Naive thymus-derived CD8-positive, alpha-beta T cell (primary cell): ENCODE measurements at regions not wholly inside any gene's neighbourhood (a gene's known extent, or its start where the extent isn't known, plus 50 kb on each side); places are given as distances from the start of the nearest gene placed in this dataset.
A peak's percentile ranks its signal among the peaks of the same experiment; 100 is the strongest.

Experiments
- ATAC-seq, 2 donors: fragments of 150-1000 bp; cut with Tn5 transposase in 1 of 2; sonication (Bioruptor Pico), chemical (Tn5 transposase) in 1 of 2; 1 replicate in 1 of 2; 2 replicates in 1 of 2; pipeline ENCODE4 v1.10.0; 2021; ENCODE audit warnings: mild to moderate bottlenecking in 2 of 2, moderate library complexity in 2 of 2
- POLR2A ChIA-PET: fragments of 350-600 bp; sonication (Branson Sonifier 250); formaldehyde crosslinking; loops from one replicate; lab custom pipeline; 2021; ENCODE audit warnings: antibody characterized with exemption; lab: Charles Lee
- DNase-seq, 10 donors: peaks; one replicate each; pipeline versions ENCODE4 v3.0.0 to v3.0.0-alpha.2; 2020 to 2022
- H3K27ac Mint-ChIP-seq, 10 donors: one replicate each; pipeline ENCODE4 v1.8.0; 2020 to 2022; ENCODE audit warnings: mild to moderate bottlenecking in 10 of 10, mixed read lengths in 10 of 10, moderate library complexity in 4 of 10, inconsistent platforms in 1 of 10
- H3K27me3 Mint-ChIP-seq, 5 donors: one replicate each; pipeline ENCODE4 v1.8.0; 2021 to 2022; ENCODE audit warnings: mixed read lengths in 5 of 5
- H3K36me3 Mint-ChIP-seq, 3 donors: one replicate each; pipeline ENCODE4 v1.8.0; 2020 to 2022; ENCODE audit warnings: mixed read lengths in 3 of 3, mild to moderate bottlenecking in 2 of 3, inconsistent platforms in 1 of 3
- H3K4me1 Mint-ChIP-seq, 4 donors: one replicate each; pipeline ENCODE4 v1.8.0; 2021 to 2022; ENCODE audit warnings: mixed read lengths in 4 of 4
- H3K4me3 Mint-ChIP-seq, 10 donors: one replicate each; pipeline ENCODE4 v1.8.0; 2020 to 2022; ENCODE audit warnings: mild to moderate bottlenecking in 10 of 10, mixed read lengths in 10 of 10, moderate library complexity in 6 of 10, inconsistent platforms in 1 of 10
- H3K9me3 Mint-ChIP-seq, 9 donors: one replicate each; pipeline ENCODE4 v1.8.0; 2020 to 2022; ENCODE audit warnings: mixed read lengths in 9 of 9, mild to moderate bottlenecking in 3 of 9, inconsistent platforms in 1 of 9, moderate library complexity in 1 of 9

DNA sequence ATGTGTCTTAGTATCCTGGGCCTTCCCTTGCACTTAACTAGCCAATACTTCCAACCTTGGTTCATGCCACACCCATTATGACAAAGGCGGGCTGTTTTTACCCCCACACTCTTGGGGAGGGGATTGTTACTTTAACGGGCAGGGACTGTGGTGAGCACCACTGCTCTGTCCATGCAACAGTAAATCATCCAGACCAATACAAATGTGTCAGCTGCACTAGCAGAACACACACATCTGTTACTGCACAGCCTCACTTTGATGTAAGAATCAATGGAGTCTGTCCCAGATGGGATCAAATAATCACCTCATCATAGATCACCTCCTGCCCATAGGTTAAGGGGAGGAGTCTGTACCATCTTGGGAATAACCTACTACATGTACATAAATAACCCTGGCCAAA, 58.1 kb downstream of the NPAP1 start:
- no peak overlapping the region for H3K4me3 Mint-ChIP-seq
- POLR2A ChIA-PET: no interaction called here
- H3K36me3 Mint-ChIP-seq: no peaks in the 10 kb centered on the region
- H3K27ac Mint-ChIP-seq: no peak overlapping the region
- no peak for DNase-seq
- H3K27me3 Mint-ChIP-seq: no peaks in the 10 kb centered on the region
- ATAC-seq: no peak
- no peaks in the 10 kb centered on the region for H3K4me1 Mint-ChIP-seq
- H3K9me3 Mint-ChIP-seq: peaks cover 0 to 23% (median 7%) of the 10 kb centered on the region in 9 donors

DNA sequence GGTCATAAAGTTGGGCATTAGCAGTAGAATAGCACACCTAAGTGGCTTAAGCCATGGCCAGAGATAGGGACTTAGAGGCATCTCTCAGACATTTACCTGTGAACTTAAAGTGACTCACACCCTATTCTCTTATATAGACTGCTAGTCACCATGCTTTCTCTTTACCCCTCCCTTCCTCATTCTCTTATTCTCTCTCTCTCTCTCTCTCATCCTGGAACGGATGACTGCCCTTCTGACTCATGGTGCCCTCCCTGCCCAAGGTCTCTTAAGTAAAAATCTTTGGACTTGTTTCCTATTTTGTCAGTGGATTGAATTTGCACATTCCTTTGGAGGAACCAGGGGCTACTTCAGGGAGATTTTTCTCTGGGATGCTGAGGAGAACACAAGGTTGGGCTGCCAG, 58.8 kb downstream of the NPAP1 start:
- POLR2A ChIA-PET: no interaction called here
- H3K27ac Mint-ChIP-seq: no peak overlapping the region
- DNase-seq (no peak), ATAC-seq (no peak)
- no peaks in the 10 kb centered on the region for H3K4me1 Mint-ChIP-seq
- H3K9me3 Mint-ChIP-seq: peaks cover 0 to 28% (median 9%) of the 10 kb centered on the region in 9 donors
- H3K27me3 Mint-ChIP-seq: no peaks in the 10 kb centered on the region
- H3K36me3 Mint-ChIP-seq: no peaks in the 10 kb centered on the region
- no peak overlapping the region for H3K4me3 Mint-ChIP-seq

DNA sequence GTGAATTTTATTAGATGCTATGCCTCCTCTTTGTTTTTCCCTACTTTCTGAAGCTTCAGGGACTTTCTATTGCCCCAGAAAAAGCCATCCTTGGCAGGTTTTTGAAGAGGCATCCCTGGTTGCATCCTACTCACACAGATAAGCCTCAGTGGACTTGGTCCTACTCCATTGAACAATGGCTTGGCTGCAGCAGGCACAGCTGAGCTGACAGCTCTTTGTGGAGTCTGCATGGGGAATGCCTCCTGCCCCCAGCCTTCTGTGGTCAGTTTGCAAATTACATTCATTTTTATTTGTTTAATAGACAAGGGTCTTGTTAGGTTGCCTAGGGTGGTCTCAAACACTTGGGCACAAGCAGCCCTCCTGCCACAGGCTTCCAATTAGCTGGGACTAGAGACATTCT, 69.7 kb downstream of the NPAP1 start:
- no peak for ATAC-seq

DNA sequence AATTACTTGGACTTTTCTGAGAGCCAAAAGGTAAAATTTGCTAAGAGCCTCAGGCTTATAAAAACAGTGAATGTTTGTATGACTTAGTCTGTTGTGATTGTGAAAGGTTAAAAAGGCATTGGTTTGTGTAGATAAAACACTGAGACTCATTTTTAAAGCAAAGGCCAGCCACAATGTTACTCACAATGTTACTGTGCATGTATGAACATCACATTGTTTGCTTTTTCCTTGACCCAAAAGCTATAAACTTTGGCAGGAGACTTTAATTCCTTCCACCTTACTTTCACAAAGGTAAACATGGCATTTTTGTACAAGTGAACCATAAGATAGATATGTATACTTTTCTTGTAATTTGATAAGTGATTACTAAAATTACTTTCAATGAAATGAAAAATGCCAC, 70.5 kb downstream of the NPAP1 start:
- Mint-ChIP-seq H3K4me1 (no peaks in the 10 kb centered on the region), H3K27ac (no peak overlapping the region), H3K4me3 (no peak overlapping the region), H3K27me3 (peaks cover 0 to 9% (median 0%) of the 10 kb centered on the region in 5 donors), H3K9me3 (peaks cover 0 to 31% (median 16%) of the 10 kb centered on the region in 9 donors), H3K36me3 (peaks cover 0 to 4% (median 0%) of the 10 kb centered on the region in 3 donors)
- DNase-seq (no peak), ATAC-seq (no peak)
- POLR2A ChIA-PET: no interaction called here

More for the DNA sequence above, 69.7 kb downstream of the NPAP1 start:
- POLR2A ChIA-PET: no interaction called here
- Mint-ChIP-seq H3K4me1 (no peaks in the 10 kb centered on the region), H3K27ac (no peak overlapping the region), H3K36me3 (peaks cover 0 to 4% (median 0%) of the 10 kb centered on the region in 3 donors), H3K4me3 (no peak overlapping the region), H3K9me3 (peaks cover 0 to 33% (median 16%) of the 10 kb centered on the region in 9 donors), H3K27me3 (peaks cover 0 to 9% (median 0%) of the 10 kb centered on the region in 5 donors)
- DNase-seq: no peak

DNA sequence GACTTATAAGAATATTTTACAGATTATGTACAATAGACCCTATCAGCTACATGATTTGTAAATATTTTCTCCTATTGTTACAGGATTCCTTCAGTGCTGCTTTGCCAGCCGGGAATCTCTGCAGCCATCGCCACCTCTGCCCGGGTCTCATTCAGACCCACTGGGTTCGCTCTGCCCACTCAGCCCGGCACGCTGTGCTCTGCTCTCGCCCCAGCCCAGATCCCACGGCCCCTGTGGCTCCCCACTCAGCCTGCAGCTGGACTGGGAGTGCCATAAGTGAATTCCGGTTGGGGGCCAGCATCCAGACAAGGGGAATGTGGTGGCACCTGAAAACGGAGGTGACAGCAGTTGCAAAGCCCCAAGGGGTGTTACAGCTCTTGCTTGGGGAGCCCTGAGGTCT, 71.8 kb downstream of the NPAP1 start:
- Mint-ChIP-seq H3K9me3 (peaks cover 0 to 34% (median 11%) of the 10 kb centered on the region in 9 donors), H3K4me3 (no peak overlapping the region), H3K4me1 (no peaks in the 10 kb centered on the region), H3K27me3 (peaks cover 0 to 9% (median 0%) of the 10 kb centered on the region in 5 donors), H3K36me3 (peaks cover 0 to 4% (median 0%) of the 10 kb centered on the region in 3 donors), H3K27ac (no peak overlapping the region)
- ATAC-seq (no peak), DNase-seq (no peak)
- POLR2A ChIA-PET: no interaction called here

DNA sequence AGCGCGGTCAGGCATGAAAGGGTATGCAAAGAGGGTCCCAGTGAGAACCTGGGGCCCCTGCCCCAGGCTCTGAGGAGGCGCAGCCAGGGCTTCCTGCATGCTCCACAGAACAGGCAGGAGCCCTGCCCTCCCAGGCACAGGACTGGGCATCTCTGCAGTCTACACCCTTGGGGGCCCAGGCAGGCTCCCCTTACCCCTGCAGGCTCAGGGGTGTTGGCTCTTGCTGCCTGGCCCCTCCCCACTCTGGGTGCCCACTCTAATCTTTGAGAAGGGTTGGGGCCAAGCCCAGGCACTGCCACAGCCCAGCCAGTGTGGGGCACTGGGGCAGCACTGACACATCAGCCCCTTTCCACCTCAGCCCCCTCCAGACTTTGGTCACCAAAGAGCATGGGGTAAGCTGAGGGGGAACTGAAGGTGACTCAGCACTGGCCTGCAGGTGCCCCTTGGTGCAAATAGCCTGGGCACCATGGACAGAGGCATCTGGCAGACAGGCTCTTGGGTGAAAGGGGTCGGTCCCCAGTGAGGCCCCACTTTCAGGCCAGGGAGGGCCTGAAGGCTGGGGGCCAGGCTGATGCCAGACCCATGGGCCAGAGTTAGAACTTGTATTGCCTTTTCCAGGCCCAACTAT, 73.4 kb downstream of the NPAP1 start:
- H3K4me3 Mint-ChIP-seq: no peak overlapping the region
- no peak overlapping the region for H3K27ac Mint-ChIP-seq

DNA sequence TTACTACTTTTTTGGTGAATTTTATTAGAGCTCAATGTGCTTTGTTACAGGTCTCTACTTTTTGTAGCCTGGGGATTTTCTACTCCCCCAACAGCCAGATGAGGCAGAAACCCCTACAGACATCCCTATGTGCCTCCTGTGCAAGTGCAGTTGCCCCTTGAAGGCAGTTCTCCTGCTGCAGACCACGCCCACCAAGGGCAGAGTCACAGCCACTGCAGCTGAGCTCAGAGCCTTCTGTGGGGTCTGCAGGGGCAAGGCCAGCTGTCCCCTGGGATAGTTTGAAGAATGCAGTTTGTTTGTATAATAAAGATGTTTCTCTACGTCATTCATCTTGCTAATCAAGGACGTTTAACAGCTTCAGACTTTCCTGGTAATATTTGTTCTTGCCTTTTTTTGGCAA, 76.8 kb downstream of the NPAP1 start:
- no peak for ATAC-seq

More for the DNA sequence above, 73.4 kb downstream of the NPAP1 start:
- no peaks in the 10 kb centered on the region for H3K4me1 Mint-ChIP-seq
- peaks cover 0 to 9% (median 0%) of the 10 kb centered on the region in 5 donors for H3K27me3 Mint-ChIP-seq
- DNase-seq (no peak), ATAC-seq (no peak)
- H3K9me3 Mint-ChIP-seq: peaks cover 0 to 41% (median 11%) of the 10 kb centered on the region in 9 donors
- H3K36me3 Mint-ChIP-seq: peaks cover 0 to 4% (median 0%) of the 10 kb centered on the region in 3 donors
- POLR2A ChIA-PET: no interaction called here

DNA sequence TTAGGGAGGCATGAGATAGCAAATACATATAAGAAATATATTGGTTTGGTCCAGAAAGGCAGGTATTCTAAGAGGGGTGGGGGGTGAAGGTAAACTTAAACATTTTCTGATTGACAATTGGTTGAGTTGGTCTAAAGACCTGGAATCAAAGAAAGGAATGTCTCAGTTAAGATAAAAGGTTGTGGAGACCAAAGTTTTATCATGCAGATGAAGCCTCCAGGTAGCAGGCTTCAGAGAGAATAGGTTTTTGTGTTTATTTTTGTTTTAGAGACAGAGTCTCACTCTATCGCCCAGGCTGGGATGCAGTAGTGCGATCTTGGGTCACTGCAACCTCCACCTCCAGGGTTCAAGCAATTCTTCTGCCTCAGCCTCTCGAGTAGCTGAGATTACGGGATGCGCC, 80.5 kb downstream of the NPAP1 start:
- H3K4me1 Mint-ChIP-seq: no peaks in the 10 kb centered on the region
- H3K27me3 Mint-ChIP-seq: peaks cover 0 to 1% (median 0%) of the 10 kb centered on the region in 5 donors
- ATAC-seq (no peak), DNase-seq (no peak)
- POLR2A ChIA-PET: no interaction called here
- no peak overlapping the region for H3K27ac Mint-ChIP-seq
- H3K9me3 Mint-ChIP-seq: peaks cover 0 to 74% (median 10%) of the 10 kb centered on the region in 9 donors
- H3K4me3 Mint-ChIP-seq: no peak overlapping the region
- peaks cover 0 to 19% (median 0%) of the 10 kb centered on the region in 3 donors for H3K36me3 Mint-ChIP-seq

More for the DNA sequence above, 76.8 kb downstream of the NPAP1 start:
- POLR2A ChIA-PET: no interaction called here
- no peak for DNase-seq
- Mint-ChIP-seq H3K36me3 (peaks cover 0 to 14% (median 0%) of the 10 kb centered on the region in 3 donors), H3K4me3 (no peak overlapping the region), H3K9me3 (peaks cover 0 to 58% (median 13%) of the 10 kb centered on the region in 9 donors), H3K27ac (no peak overlapping the region), H3K27me3 (peaks cover 0 to 9% (median 0%) of the 10 kb centered on the region in 5 donors), H3K4me1 (no peaks in the 10 kb centered on the region)

DNA sequence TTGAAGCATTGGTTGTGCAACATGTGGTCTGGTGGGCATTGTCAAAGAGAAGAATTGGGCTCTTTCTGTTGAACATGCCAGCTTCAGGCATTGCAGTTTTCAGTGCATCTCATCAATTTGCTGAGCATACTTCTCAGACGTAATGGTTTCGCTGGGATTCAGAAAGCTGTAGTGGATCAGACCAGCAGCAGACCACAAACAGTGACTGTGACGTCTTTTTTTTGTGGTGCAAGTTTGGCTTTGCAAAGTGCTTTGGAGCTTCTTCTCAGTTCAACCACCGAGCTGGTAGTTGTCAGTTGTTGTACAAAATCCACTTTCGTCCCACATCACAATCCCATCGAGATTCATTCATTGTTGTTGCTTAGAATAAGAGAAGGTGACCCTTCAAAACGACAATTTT, 84.5 kb downstream of the NPAP1 start:
- Mint-ChIP-seq H3K9me3 (peaks cover 4 to 80% (median 12%) of the 10 kb centered on the region in 9 donors), H3K4me1 (peaks cover 0 to 6% (median 1%) of the 10 kb centered on the region in 4 donors), H3K4me3 (no peak overlapping the region), H3K27me3 (peaks cover 0 to 1% (median 0%) of the 10 kb centered on the region in 5 donors), H3K36me3 (peaks cover 0 to 24% (median 0%) of the 10 kb centered on the region in 3 donors), H3K27ac (no peak overlapping the region)
- ATAC-seq (no peak), DNase-seq (no peak)
- POLR2A ChIA-PET: no interaction called here

DNA sequence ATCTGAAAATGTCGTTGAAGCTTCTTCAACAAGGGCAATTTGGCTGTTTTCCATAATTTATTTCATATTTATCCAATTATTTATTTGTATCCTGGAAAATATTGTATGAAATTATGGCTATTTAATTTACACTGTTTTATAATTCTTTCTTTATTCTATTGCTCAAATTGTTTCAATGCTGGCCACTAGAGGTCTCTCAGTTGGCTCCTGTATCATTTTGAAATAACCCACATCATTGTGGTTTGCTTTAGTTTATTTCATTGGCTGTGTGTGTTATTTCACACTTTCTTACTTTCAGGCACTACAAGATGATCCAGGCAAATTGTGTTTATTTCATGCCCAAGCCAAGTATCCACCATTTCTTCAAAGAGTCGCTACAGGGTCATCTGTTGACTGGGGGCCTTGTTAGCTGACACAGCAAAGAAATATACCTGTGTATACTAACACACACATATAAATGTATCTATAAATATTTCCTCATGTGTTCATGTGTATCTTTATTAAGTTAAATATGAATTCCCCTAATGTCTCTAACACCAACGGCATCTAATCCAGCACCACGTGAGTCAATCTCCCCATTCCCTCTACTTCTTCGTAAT, 86.2 kb downstream of the NPAP1 start:
- peaks cover 0 to 6% (median 1%) of the 10 kb centered on the region in 4 donors for H3K4me1 Mint-ChIP-seq
- peaks cover 0 to 1% (median 0%) of the 10 kb centered on the region in 5 donors for H3K27me3 Mint-ChIP-seq
- H3K4me3 Mint-ChIP-seq: no peak overlapping the region
- ATAC-seq: no peak
- no peak for DNase-seq
- H3K27ac Mint-ChIP-seq: no peak overlapping the region
- POLR2A ChIA-PET: no interaction called here
- peaks cover 0 to 18% (median 0%) of the 10 kb centered on the region in 3 donors for H3K36me3 Mint-ChIP-seq
- peaks cover 6 to 74% (median 13%) of the 10 kb centered on the region in 9 donors for H3K9me3 Mint-ChIP-seq

DNA sequence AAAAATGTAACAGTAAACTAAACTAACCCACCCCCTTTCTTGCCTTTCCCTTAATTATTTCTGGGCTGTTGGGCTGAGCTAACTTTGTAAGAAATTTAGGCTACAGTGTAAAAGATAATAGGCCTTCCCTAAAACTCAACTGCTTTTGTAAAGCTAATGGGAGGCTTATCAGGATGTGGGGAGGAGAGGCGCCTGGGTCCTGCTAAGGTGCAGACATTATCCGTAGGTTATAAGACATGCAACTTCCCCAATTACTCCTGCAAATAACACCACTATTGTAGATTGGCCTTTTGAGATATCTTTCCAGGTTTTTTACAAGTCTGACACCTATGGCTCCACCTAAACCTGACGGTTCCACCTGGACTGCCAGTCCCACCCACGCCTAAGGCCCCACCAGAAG, 88.3 kb downstream of the NPAP1 start:
- H3K4me1 Mint-ChIP-seq: peaks cover 0 to 6% (median 1%) of the 10 kb centered on the region in 4 donors
- POLR2A ChIA-PET: no interaction called here
- H3K27ac Mint-ChIP-seq: no peak overlapping the region
- ATAC-seq (no peak), DNase-seq (no peak)
- peak overlapping the region in 1 of 10 donors; percentile 2 for H3K4me3 Mint-ChIP-seq
- peaks cover 0 to 21% (median 0%) of the 10 kb centered on the region in 3 donors for H3K36me3 Mint-ChIP-seq
- peaks cover 0 to 61% (median 12%) of the 10 kb centered on the region in 9 donors for H3K9me3 Mint-ChIP-seq
- peaks cover 0 to 1% (median 0%) of the 10 kb centered on the region in 5 donors for H3K27me3 Mint-ChIP-seq

DNA sequence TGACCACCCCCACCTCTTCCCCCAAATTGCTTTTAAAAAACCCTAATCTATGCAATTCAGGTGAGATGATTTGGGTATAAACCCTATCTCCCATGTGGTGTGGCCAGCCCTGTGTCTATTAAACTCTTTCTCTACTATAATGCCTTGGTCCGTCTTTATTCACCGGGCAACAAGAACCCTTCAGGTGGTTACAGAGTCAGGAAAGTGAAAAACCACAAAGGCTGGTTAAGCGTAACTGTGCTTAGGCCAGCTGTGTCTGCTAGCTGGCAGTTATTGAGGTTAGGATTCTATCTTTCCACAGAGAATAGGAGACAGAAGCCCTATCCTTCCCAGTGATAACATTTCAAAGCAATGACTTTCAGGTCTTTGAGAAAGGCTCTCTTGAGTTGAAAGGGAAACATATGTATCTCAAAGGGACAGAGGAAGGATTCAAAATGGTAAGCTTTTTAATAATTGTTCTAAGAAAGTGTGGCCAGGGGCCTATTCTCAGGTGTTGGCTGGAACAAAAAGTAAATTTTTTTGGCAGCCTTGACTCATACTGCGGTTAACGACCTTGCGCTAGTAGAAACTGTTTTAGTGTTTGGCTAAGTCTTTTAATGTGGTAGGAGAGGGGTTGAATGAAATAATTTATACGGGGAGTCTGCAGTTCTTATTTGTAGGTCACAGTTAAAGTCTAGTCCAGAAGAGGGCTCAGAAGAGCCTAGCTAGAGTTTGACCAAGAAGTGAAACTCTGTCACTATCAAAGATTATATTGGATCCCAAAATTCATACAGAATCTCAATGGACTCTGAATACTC, 89.0 kb downstream of the NPAP1 start:
- Mint-ChIP-seq H3K36me3 (peaks cover 0 to 26% (median 0%) of the 10 kb centered on the region in 3 donors), H3K27ac (peak overlapping the region in 2 of 10 donors; percentile 23 to 28), H3K27me3 (no peaks in the 10 kb centered on the region), H3K4me3 (peak overlapping the region in 3 of 10 donors; percentile 2 to 23 (median 2)), H3K4me1 (peaks cover 0 to 6% (median 1%) of the 10 kb centered on the region in 4 donors), H3K9me3 (peaks cover 0 to 59% (median 13%) of the 10 kb centered on the region in 9 donors)
- POLR2A ChIA-PET: no interaction called here
- ATAC-seq (peak in 1 of 2 donors; percentile 33), DNase-seq (no peak)
